ENCODE measurements at regions not wholly inside any gene's neighbourhood (a gene's known extent, or its start where the extent isn't known, plus 50 kb on each side); places are given as distances from the start of the nearest gene placed in this dataset.

GRCh38 chr6:144935181-144935580, 650.0 kb downstream of the UTRN start:
- no peak overlapping the region for H3K4me3 ChIP-seq
- no peaks in the 10 kb centered on the region for H3K27me3 ChIP-seq
- TF ChIP-seq CTCF (IDR thresholded peaks at IDR 0.05): no peak
- no peak for TF ChIP-seq EP300 (IDR thresholded peaks at IDR 0.05)
- no peak for TF ChIP-seq POLR2A (IDR thresholded peaks at IDR 0.05)
- TF ChIP-seq POLR2AphosphoS5 (IDR thresholded peaks at IDR 0.05): no peak
- no peak overlapping the region for H3K27ac ChIP-seq
- no peaks in the 10 kb centered on the region for H3K36me3 ChIP-seq
- peaks cover 0 to 6% (median 0%) of the 10 kb centered on the region in 4 donors for H3K4me1 ChIP-seq
- no peak for DNase-seq
- intact Hi-C loops (cut with DNase I; ENCODE audit: low total_unique reads): no loop called here
- no peaks in the 10 kb centered on the region for H3K9me3 ChIP-seq

- intact Hi-C loops (cut with DNase I; ENCODE audit: low total_unique reads): no loop called here
- Histone ChIP-seq H3K27me3 (no peaks in the 10 kb centered on the region), H3K27ac (no peak overlapping the region), H3K36me3 (no peaks in the 10 kb centered on the region), H3K9me3 (no peaks in the 10 kb centered on the region), H3K4me3 (no peak overlapping the region), H3K4me1 (peaks cover 0 to 6% (median 0%) of the 10 kb centered on the region in 4 donors)
- no peak for TF ChIP-seq CTCF (IDR thresholded peaks at IDR 0.05)
- TF ChIP-seq POLR2A (IDR thresholded peaks at IDR 0.05): no peak
- TF ChIP-seq EP300 (IDR thresholded peaks at IDR 0.05): no peak
- TF ChIP-seq POLR2AphosphoS5 (IDR thresholded peaks at IDR 0.05): no peak
- DNase-seq: no peak
- 65 to 77% (median 71%) methylated on average over 1 of the region's 1 CpG for WGBS, 5 donors
Observed at GRCh38 chr6:144935661-144936060, 650.5 kb downstream of the UTRN start.

- 71 to 87% (median 81%) methylated on average over 2 of the region's 2 CpGs for WGBS, 5 donors
- TF ChIP-seq EP300 (IDR thresholded peaks at IDR 0.05) (no peak), POLR2AphosphoS5 (IDR thresholded peaks at IDR 0.05) (no peak), POLR2A (IDR thresholded peaks at IDR 0.05) (no peak), CTCF (IDR thresholded peaks at IDR 0.05) (no peak)
- Histone ChIP-seq H3K9me3 (no peaks in the 10 kb centered on the region), H3K36me3 (no peaks in the 10 kb centered on the region), H3K27ac (no peak overlapping the region), H3K4me1 (no peaks in the 10 kb centered on the region), H3K27me3 (no peaks in the 10 kb centered on the region), H3K4me3 (no peak overlapping the region)
- no peak for DNase-seq
- intact Hi-C loops (cut with DNase I; ENCODE audit: low total_unique reads): no loop called here
Observed at GRCh38 chr6:144936764-144937163, 651.6 kb downstream of the UTRN start.

GRCh38 chr6:144939921-144940320, 654.8 kb downstream of the UTRN start:
- Histone ChIP-seq H3K4me1 (no peaks in the 10 kb centered on the region), H3K36me3 (no peaks in the 10 kb centered on the region), H3K27me3 (no peaks in the 10 kb centered on the region), H3K4me3 (no peak overlapping the region), H3K9me3 (no peaks in the 10 kb centered on the region), H3K27ac (no peak overlapping the region)
- TF ChIP-seq POLR2A (IDR thresholded peaks at IDR 0.05) (no peak), POLR2AphosphoS5 (IDR thresholded peaks at IDR 0.05) (no peak), CTCF (IDR thresholded peaks at IDR 0.05) (no peak), EP300 (IDR thresholded peaks at IDR 0.05) (no peak)
- WGBS, 5 donors: 93 to 100% (median 100%) methylated on average over 1 of the region's 1 CpG
- no peak for DNase-seq
- intact Hi-C loops (cut with DNase I; ENCODE audit: low total_unique reads): no loop called here
